Lower lobe of right lung (tissue), 2 donors: ENCODE measurements at regions not wholly inside any gene's neighbourhood (a gene's known extent, or its start where the extent isn't known, plus 50 kb on each side); places are given as distances from the start of the nearest gene placed in this dataset.
"Not testable (repeated sequence)": the region's sequence is repeated elsewhere in the genome, so short reads cannot be mapped to it uniquely, and the experiment has no call there.

ENCODE experiments used
- ATAC-seq, 2 donors: fragments of 200-7000 bp; cut with Tn5 transposase; one replicate each; pipeline ENCODE4 v1.9.1; 2020 to 2022; ENCODE audit warnings: mild to moderate bottlenecking in 2 of 2, moderate library complexity in 2 of 2
- DNase-seq: peaks from one replicate; pipeline ENCODE4 v3.0.0-alpha.2; 2020
- H3K27ac ChIP-seq: fragments of 200-600 bp; one replicate; pipeline ENCODE4 v1.8.0; 2022
- H3K27me3 ChIP-seq: fragments of 200-600 bp; one replicate; pipeline ENCODE4 v1.8.0; 2022; ENCODE audit warnings: low read depth
- H3K36me3 ChIP-seq: fragments of 200-600 bp; one replicate; pipeline ENCODE4 v1.8.0; 2022; ENCODE audit warnings: mild to moderate bottlenecking
- H3K4me1 ChIP-seq: fragments of 200-600 bp; one replicate; pipeline ENCODE4 v1.8.0; 2022
- H3K4me3 ChIP-seq: fragments of 200-600 bp; one replicate; pipeline ENCODE4 v1.8.0; 2022; ENCODE audit warnings: mild to moderate bottlenecking
- H3K9me3 ChIP-seq: fragments of 200-600 bp; one replicate; pipeline ENCODE4 v1.8.0; 2022
- CTCF ChIP-seq: fragments of 200-600 bp; IDR thresholded peaks from one replicate; pipeline ENCODE4 v1.8.0; 2022; ENCODE audit warnings: antibody characterized with exemption, mild to moderate bottlenecking
- intact Hi-C: fragments of 100-400 bp; cut with DNase I; formaldehyde crosslinking; loops from one replicate; pipeline ENCODE4 v1.11.0; 2022
- donor health status: DM: no; HTN: yes; CAD: no; lungs with severe emphysema.

DNA sequence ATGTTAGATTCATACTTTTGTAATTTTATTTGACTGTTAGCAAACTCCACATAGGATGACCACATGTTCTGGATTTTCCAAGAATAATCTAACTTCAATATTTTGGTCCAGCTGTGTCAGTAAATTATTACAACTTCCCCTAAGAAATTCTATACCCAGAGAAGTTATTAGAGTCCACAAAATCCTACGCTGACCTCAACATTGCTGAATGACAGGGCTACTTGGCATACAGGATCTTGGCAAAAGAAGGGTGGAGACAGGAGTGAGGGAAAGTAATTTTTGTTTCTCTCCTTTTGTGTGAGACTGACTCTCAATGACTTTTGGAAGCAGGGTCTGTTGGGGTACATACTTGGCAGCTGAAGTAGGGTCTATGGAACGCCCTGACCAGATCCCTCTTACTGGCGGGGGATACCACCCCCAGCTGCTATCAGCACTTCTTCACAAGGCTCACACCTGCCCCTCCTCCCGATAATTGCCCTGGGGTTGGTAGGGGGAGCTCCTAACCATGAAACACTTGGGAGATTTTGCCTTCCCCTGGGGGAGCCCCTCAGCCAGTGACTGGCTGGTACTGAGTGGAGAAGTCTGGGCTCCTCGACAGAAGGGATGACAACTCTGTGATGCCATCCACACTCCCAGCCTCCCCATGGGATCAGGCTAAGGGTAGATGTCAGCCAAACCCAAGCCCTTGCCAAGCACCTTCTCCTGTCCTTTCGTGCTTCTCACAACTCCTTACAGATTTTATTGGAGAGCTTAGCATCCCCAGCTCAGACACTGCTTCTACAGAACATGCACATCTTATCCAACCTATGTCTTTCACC lies 110.6 kb upstream of the FHL2 start:
- Histone ChIP-seq H3K27me3 (no peaks in the 10 kb centered on the region), H3K4me3 (no peak overlapping the region), H3K27ac (no peak overlapping the region), H3K4me1 (no peaks in the 10 kb centered on the region), H3K36me3 (no peaks in the 10 kb centered on the region), H3K9me3 (no peaks in the 10 kb centered on the region)
- no peak for ATAC-seq
- no peak for TF ChIP-seq CTCF
- intact Hi-C loops: no loop called here
- DNase-seq: no peak

DNA sequence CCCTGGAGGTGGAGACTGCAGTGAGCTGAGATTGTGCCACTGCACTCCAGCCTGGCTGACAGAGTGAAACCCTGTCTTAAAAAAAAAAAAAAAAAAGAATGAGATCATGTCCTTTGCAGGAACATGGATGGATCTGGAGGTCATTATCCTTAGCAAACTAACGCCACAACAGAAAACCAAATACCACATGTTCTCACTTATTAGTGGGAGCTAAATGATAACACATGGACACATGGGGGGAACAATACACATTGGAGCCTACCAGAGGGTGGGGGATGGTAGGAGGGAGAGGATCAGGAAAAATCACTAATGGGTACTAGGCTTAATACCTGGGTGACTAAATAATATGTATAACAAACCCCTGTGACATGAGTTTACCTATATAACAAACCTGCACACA lies 108.0 kb upstream of the FHL2 start:
- ATAC-seq, H3K36me3 ChIP-seq, H3K27me3 ChIP-seq, DNase-seq, H3K9me3 ChIP-seq, intact Hi-C loops, H3K4me3 ChIP-seq, H3K4me1 ChIP-seq, H3K27ac ChIP-seq: not testable (repeated sequence)

- intact Hi-C loops: no loop called here
- no peak overlapping the region for H3K27ac ChIP-seq
Observed at GRCh38 chr2:105504459-105504858, 105.6 kb upstream of the FHL2 start.

GRCh38 chr2:105502625-105503334 lies 103.9 kb upstream of the FHL2 start:
- no peak for DNase-seq
- H3K4me1 ChIP-seq: no peaks in the 10 kb centered on the region
- no peak for TF ChIP-seq CTCF

More at GRCh38 chr2:105504459-105504858, 105.6 kb upstream of the FHL2 start:
- Histone ChIP-seq H3K9me3 (no peaks in the 10 kb centered on the region), H3K4me3 (no peak overlapping the region), H3K27me3 (no peaks in the 10 kb centered on the region), H3K36me3 (no peaks in the 10 kb centered on the region), H3K4me1 (no peaks in the 10 kb centered on the region)
- no peak for TF ChIP-seq CTCF
- DNase-seq (no peak), ATAC-seq (no peak)

DNA sequence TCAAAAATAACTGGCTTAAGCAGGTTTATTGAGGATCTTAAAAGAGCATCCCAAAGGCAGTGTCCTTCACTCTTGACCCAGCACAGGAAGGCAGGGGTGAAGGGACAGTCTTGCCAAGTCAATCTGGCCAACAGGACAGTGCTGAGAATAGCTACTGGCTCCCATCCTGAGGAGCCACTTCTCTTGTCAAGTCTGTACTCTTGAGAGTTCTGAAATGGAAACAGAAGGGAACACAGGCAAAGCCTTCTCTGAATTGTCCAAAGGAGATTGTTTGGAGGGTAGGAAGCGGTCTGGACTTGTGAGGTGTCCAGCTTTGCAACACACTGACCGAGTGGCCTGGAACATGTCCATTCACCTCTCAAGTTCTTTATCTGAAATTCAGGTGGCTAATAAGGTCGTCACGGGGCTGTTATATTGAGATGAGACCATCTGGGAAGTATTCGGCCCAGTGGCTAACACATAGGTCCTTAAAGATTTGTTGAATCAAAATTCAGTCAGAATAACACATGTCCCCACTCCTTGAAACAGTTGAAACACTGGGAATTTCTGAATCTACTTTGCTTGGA lies 99.5 kb upstream of the FHL2 start:
- no peak for TF ChIP-seq CTCF
- no peak for ATAC-seq
- Histone ChIP-seq H3K4me1 (no peaks in the 10 kb centered on the region), H3K9me3 (no peaks in the 10 kb centered on the region), H3K27me3 (peaks cover 4% of the 10 kb centered on the region), H3K36me3 (no peaks in the 10 kb centered on the region), H3K27ac (no peak overlapping the region), H3K4me3 (no peak overlapping the region)
- DNase-seq: no peak
- intact Hi-C loops: no loop called here

More at GRCh38 chr2:105502625-105503334, 103.9 kb upstream of the FHL2 start:
- intact Hi-C loops: no loop called here
- no peak overlapping the region for H3K27ac ChIP-seq
- ATAC-seq: no peak
- no peaks in the 10 kb centered on the region for H3K27me3 ChIP-seq
- no peaks in the 10 kb centered on the region for H3K9me3 ChIP-seq
- H3K4me3 ChIP-seq: no peak overlapping the region
- no peaks in the 10 kb centered on the region for H3K36me3 ChIP-seq

DNA sequence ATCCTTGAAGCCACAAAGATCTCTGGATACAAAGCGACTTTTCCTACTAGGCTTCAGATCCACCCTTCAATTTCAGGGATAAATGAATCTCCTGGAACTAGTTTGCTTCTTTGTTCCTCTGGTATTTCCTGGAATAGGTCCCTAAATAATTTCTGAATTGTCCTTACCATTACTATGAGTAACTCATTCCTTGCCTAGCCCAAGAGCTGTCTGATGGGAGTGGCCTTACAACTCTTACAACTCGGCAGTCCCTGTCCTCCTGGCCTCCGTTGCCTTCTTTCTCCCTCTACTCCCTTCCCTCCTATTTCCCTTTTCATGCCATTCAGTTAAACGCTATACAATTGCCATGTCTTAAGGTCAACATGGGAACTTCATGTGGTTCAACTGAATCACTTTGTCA lies 98.2 kb upstream of the FHL2 start:
- TF ChIP-seq CTCF: no peak
- Histone ChIP-seq H3K9me3 (peaks cover 11% of the 10 kb centered on the region), H3K4me3 (no peak overlapping the region), H3K27me3 (peaks cover 4% of the 10 kb centered on the region), H3K36me3 (no peaks in the 10 kb centered on the region), H3K4me1 (no peaks in the 10 kb centered on the region), H3K27ac (no peak overlapping the region)
- DNase-seq (no peak), ATAC-seq (no peak)
- intact Hi-C loops: no loop called here
